HG03354 (cell line): ENCODE measurements at regions not wholly inside any gene's neighbourhood (a gene's known extent, or its start where the extent isn't known, plus 50 kb on each side); places are given as distances from the start of the nearest gene placed in this dataset.
"Not testable (repeated sequence)": the region's sequence is repeated elsewhere in the genome, so short reads cannot be mapped to it uniquely, and the experiment has no call there.

ENCODE experiments used
- ATAC-seq: cut with Tn5 transposase; IDR thresholded peaks from one replicate; pipeline ENCODE4 v1.9.1; 2021; ENCODE audit warnings: mild to moderate bottlenecking; ENCODE audit not compliant: unreplicated experiment, poor library complexity, severe bottlenecking

DNA sequence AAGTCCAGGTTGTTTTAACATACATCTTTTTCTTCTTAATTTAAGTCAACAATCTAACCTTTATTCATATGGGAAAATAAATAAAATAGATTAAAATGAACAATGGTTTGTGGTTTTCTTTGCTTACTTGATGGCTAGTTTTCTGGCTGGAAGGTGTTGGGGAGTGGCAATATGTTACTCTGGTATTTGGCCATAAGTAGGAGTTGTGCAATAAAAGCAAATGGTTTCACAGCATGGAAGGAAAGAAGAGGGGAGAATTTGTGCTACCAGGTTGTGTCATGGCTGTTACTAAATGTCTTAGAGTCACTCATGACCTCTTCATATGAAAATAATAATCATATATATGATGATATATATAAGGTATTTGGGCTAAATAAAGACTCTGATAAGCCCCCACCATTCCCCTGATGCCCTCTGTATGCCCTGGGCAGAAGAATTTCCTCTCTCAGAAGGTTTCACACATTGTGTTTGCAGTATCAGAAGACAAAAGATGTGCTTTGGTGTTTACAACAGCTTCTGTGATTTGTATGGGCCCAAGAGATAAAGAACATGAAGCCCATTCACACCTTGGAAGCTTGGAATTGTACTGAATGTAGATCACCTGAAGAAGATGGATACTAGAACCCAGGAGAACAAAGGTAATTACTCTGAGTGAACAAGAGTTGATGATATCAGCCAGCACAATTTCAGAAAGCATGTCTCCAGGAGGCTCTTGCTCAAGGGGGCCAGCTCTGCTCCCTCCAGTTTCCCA is 160.9 kb downstream of the ALG10B start:
- ATAC-seq, result no peak

DNA sequence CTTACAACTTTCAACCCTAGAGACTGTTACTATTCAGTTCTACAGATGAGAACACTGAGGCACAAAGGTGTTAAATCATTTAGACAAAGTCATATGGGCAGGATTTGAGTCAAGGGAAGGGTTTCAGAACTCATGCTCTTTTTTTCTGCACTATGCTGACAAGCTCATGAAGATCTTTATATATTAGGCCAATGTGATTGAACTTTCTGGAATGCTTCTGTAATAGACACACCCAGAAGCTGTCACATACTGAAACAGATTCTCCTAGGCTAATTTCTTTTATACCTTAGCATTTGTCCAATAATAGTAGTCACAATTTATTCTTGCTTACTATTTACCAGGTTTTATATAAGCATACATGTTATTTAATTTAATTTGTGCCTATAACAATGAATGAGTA is 164.0 kb downstream of the ALG10B start:
- no peak for ATAC-seq

DNA sequence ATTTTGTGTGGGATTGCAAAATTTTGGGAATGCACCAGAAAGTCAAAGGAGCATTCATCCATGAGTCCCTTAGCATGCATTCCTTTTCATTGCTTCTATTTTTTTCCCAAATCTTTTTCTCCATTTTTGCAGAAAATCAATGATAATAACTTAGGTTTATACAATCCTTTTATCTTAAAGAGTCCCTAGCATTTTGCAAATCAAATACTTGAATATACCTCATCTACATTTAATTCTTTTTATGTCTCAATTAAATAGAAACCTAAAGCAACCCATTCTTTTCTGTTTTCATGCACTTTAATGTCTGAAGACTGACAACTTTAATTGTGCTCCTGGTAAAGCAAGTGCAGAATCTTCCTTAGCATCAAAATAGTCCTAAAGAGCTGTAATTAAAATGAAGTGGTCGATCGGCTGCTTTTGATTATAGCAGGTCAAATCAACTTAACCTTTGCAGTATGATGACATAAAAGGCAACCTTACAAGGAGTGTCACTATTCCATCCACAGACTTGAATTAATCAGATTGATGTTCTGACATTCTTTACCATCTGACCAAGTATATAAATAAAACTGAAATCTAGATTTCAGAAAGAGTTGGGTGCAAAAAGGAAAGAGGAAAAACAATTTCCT is 168.4 kb downstream of the ALG10B start:
- no peak for ATAC-seq

DNA sequence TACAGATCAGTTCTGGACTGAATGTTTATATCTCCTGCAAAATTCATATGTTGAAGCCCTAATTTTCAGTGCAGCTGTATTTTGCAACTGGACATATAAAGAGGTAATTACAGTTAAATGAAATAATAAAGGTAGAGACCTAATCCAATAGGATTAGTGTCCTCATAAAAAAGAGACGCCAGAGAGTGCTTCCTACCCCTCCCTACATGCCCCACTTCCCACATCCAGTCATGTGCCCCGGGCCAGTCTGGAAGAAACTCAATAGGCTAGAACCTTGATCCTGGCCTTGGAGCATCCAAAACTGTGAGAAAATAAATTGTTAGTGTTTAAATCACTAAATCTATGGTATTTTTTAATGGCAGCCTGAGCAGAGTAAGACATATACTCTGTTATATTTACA is 172.3 kb downstream of the ALG10B start:
- no peak for ATAC-seq

GRCh38 chr12:38490073-38490472 is 173.5 kb downstream of the ALG10B start:
- no peak for ATAC-seq

- no peak for ATAC-seq
Measured at GRCh38 chr12:38490941-38491340, 174.4 kb downstream of the ALG10B start.

GRCh38 chr12:38501481-38501880 is 184.9 kb downstream of the ALG10B start:
- ATAC-seq, result no peak

DNA sequence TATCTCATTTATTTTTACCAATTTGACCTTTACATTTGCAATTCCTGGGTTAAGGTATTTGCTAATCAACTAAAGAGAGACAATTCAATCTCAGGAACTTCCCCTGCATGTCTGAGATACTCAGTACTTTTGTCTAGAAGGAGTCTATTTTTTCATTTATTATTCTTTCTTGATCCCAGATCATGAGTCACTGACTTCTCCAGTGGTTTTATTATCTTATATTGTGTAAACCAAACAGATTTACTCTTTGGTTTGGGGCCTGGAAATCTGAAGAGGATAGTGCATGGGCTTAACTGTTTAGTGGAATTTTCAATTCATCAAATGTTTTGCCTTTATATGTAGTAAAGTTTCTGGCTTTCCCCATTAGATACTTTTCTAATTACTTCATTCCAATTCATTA is 185.4 kb downstream of the ALG10B start:
- no peak for ATAC-seq

DNA sequence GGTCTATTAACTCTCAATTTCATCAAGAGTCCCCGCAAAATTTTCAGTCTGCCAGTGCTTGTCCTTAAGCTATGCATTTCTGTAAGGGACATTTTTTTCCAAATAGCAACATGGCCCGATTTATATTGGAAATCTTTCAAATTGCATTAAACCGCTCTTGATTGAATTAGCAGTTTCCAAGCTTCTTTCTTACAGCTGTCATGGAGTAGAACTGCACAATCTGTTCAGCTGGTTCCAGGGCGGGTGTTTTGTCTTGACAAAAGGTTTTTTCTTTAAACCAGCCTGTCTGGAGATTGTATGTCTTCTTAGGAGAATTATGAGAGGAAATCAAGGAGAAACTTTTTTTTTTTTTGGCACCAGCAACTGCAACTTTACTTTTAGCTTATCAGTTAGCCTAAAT is 185.8 kb downstream of the ALG10B start:
- no peak for ATAC-seq

GRCh38 chr12:38507839-38508238 is 191.3 kb downstream of the ALG10B start:
- no peak for ATAC-seq

DNA sequence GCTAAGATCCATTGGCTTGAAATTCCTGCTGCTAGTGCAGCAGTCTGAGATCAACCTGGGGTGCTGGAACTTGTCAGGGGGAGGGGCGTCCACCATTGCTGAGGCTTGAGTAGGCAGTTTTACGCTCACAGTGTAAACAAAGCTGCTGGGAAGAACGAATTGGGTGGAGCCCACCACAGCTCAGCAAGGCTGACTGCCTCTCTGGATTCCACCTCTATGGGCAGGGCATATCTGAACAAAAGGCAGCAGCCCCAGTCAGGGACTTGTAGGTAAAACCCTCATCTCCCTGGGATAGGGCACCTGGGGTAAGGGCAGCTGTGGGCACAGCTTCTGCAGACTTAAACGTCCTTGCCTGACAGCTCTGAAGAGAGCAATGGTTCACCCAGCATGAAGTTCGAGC is 191.7 kb downstream of the ALG10B start:
- ATAC-seq, result no peak

DNA sequence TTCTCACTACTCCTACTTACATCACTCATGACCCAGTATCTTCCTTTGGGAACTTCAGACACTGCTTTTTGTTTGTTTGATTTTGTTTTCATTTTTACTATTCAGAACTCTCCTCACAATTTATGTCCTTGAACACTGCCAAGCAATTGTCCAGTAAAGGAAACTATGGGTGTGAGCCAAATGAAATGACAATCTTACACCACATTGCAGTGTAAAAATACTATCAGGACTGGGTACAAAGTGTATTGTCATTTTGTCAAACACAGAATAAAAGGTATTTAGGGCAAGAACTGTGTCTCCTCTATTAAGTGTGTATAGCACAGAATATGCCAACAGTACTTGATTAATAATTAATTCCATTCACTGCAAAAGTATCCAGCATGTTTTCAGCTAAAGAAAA is 199.3 kb downstream of the ALG10B start:
- no peak for ATAC-seq

DNA sequence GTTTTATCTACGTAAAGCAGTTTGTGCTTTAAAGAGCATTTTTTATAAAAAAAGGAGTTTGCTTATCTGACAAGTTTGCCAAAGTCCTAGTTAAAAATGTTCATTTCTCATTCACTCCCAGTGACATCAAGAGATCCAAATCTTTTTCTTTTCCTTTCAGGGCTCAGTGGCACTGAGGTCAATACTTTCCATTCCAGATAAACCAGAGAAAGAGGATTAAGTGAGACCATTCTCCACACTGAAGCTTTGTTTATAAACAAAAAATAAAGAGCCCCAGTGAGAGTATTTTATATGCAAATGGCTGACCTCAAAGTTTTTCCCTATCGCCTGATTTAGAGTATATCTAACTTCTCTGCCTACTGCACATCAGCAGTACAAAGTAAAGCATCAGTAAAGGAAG is 199.8 kb downstream of the ALG10B start:
- no peak for ATAC-seq

DNA sequence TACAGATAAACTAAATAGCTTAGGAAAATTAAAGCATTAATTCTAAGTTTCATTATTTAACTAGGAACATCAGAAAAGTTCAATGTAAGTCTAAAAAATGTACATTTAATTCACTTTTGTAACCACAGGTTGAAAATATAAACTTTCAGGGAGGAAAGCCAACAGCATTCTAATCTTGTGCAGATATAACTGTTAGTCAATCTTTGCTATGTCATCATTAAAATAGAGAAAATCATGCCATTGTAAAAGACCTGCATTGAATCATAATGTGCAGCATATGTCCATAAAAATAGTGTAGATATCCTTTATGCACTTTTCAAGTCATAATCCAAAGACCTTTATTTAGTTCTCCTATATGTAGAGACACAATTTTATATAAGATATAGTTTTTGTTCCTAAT is 207.3 kb downstream of the ALG10B start:
- no peak for ATAC-seq

- ATAC-seq, result no peak
Measured at GRCh38 chr12:38527631-38528030, 211.1 kb downstream of the ALG10B start.

- no peak for ATAC-seq
Measured at GRCh38 chr12:38528527-38528926, 212.0 kb downstream of the ALG10B start.

GRCh38 chr12:38529281-38529680 is 212.7 kb downstream of the ALG10B start:
- not testable (repeated sequence) for ATAC-seq

DNA sequence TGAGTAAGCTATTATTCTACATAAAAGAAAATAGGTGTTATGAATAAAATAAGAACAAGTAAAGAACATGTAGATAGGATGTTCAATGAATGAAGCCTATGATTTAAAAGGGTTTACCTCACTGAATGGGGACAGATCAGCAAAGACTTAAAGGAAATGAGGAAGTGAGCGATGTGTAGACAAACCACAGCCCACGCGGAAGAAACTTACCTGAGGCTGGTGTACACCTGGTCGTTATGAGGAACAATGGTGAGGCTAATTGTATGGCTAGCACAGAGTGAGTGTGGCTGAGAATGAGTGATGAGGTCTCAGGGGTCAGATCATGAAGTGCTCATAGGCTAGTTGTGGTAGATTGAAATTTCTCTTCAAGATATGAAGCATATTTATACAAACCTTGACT is 221.7 kb downstream of the ALG10B start:
- ATAC-seq, result no peak

DNA sequence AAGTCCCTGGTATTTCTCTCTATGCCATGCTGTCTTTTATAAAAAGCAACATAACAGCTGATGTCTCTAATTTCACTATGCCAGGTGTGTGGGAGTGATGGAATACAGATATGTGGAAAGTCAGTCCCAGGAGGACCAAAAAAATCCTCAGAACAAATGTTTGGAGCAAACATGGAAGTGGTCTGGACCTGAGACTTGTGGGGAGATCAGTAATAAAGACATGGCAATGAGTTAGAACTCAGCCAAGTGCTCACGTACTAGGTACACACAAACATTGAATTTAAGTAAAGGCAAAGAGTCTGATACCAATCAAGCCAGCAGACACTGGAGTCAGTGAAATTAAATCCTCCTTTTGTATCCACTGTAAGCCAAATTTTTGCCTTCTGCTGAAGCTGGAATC is 223.6 kb downstream of the ALG10B start:
- no peak for ATAC-seq

GRCh38 chr12:38541849-38542248 is 225.3 kb downstream of the ALG10B start:
- no peak for ATAC-seq

DNA sequence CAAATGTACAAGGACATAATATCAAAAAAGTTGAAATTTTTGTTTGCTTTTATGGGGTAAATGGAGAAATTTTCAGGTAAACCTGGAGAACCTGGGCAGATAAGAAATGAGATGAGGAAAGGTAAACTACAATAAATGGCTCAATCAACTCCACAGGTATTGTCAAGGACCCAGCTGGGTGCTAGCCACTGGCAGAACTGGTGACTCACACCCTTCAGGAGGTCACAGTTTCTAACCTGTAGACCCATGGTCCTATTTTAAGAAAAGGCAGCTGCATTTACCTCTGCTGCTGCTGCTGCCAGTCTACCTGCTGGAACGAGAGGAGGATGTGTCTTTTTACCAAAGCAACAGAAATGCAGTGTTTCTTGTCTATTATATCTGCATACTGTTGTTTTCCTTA is 226.6 kb downstream of the ALG10B start:
- ATAC-seq, result no peak
